SK-N-SH (cell line): ENCODE measurements at regions not wholly inside any gene's neighbourhood (a gene's known extent, or its start where the extent isn't known, plus 50 kb on each side); places are given as distances from the start of the nearest gene placed in this dataset.

ENCODE experiments used
- CTCF ChIA-PET: fragments of 300-600, 350-600 bp; formaldehyde crosslinking; extraction: SDS; loops from one replicate; lab custom pipeline; 2021; lab: Yijun Ruan, JAX
- POLR2A ChIA-PET: fragments of 350-600 bp; sonication (Branson Sonifier 250); formaldehyde crosslinking; extraction: SDS; loops from one replicate; lab custom pipeline; 2020; ENCODE audit warnings: antibody characterized with exemption, inconsistent platforms; lab: Yijun Ruan, JAX
- DNase-seq: peaks from one replicate; pipeline ENCODE4 v3.0.0; 2012
- H2AFZ ChIP-seq: fragments of 200-600 bp; sonication (generic); 2 replicates; pipeline ENCODE4 v1.8.1; 2016; ENCODE audit warnings: antibody characterized with exemption, mild to moderate bottlenecking, low read depth
- H3F3A ChIP-seq: fragments of 200-600 bp; sonication (generic); replicated peaks from 2 replicates; pipeline ENCODE3; 2016; ENCODE audit warnings: antibody characterized with exemption, mild to moderate bottlenecking; ENCODE audit not compliant: insufficient read depth
- H3K27ac ChIP-seq, 2 experiments: fragments of 200-500 bp in 1 of 2; fragments of 200-600 bp in 1 of 2; sonication (Bioruptor generic) in 1 of 2; sonication (generic), shearing (Covaris generic) in 1 of 2; 2 replicates each; pipeline versions ENCODE4 v1.5.1 to v1.6.1; 2014 to 2016; ENCODE audit warnings: low read depth in 2 of 2, inconsistent platforms in 1 of 2, low read length in 1 of 2, mild to moderate bottlenecking in 1 of 2, mixed read lengths in 1 of 2
- H3K27me3 ChIP-seq: fragments of 200-600 bp; sonication (generic), shearing (Covaris generic); 2 replicates; pipeline ENCODE4 v1.6.1; 2016; ENCODE audit warnings: mixed run types; ENCODE audit not compliant: insufficient read depth
- H3K36me3 ChIP-seq, 2 experiments: fragments of 200-500 bp in 1 of 2; fragments of 200-600 bp in 1 of 2; sonication (Bioruptor generic) in 1 of 2; sonication (generic) in 1 of 2; replicated peaks in 1 of 2; 2 replicates each; pipeline versions ENCODE3 to v1.5.1; 2014 to 2016; ENCODE audit warnings: low read length in 1 of 2, mild to moderate bottlenecking in 1 of 2; ENCODE audit not compliant: insufficient read depth in 2 of 2, control insufficient read depth in 1 of 2
- H3K4me1 ChIP-seq, 2 experiments: fragments of 200-500 bp in 1 of 2; fragments of 200-600 bp in 1 of 2; sonication (Bioruptor generic) in 1 of 2; sonication (generic), shearing (Covaris generic) in 1 of 2; 2 replicates each; pipeline versions ENCODE4 v1.5.1 to v1.6.1; 2014 to 2016; ENCODE audit warnings: low read depth in 1 of 2, low read length in 1 of 2, mixed run types in 1 of 2; ENCODE audit not compliant: insufficient read depth in 2 of 2, control insufficient read depth in 1 of 2
- H3K4me2 ChIP-seq: fragments of 200-600 bp; sonication (generic), shearing (Covaris generic); 2 replicates; pipeline ENCODE4 v1.6.1; 2017; ENCODE audit warnings: mixed run types
- H3K4me3 ChIP-seq, 2 experiments: fragments of 200-500 bp in 1 of 2; fragments of 200-600 bp in 1 of 2; sonication (Bioruptor generic) in 1 of 2; sonication (generic), shearing (Covaris generic) in 1 of 2; 2 replicates each; pipeline versions ENCODE4 v1.5.1 to v1.8.1; 2014 to 2016; ENCODE audit warnings: low read depth in 2 of 2, inconsistent platforms in 1 of 2, low read length in 1 of 2, mild to moderate bottlenecking in 1 of 2, mixed read lengths in 1 of 2, moderate library complexity in 1 of 2
- H3K79me2 ChIP-seq: fragments of 200-600 bp; sonication (generic); 2 replicates; pipeline ENCODE4 v1.8.1; 2017; ENCODE audit warnings: mild to moderate bottlenecking; ENCODE audit not compliant: insufficient read depth
- H3K9ac ChIP-seq: fragments of 200-600 bp; sonication (generic); 2 replicates; pipeline ENCODE4 v1.6.1; 2017; ENCODE audit warnings: mixed run types
- H3K9me2 ChIP-seq: fragments of 200-600 bp; sonication (generic); 2 replicates; pipeline ENCODE4 v1.6.1; 2017; ENCODE audit warnings: mixed run types
- H3K9me3 ChIP-seq: fragments of 200-600 bp; sonication (generic); 2 replicates; pipeline ENCODE4 v1.6.1; 2017; ENCODE audit warnings: mixed run types, mild to moderate bottlenecking, moderate library complexity
- H4K20me1 ChIP-seq: fragments of 200-600 bp; sonication (generic); 2 replicates; pipeline ENCODE4 v1.6.1; 2017; ENCODE audit warnings: mild to moderate bottlenecking, mixed run types; ENCODE audit not compliant: insufficient read depth
- CHD2 ChIP-seq: fragments of 150-350 bp; IDR thresholded peaks from 2 replicates; pipeline ENCODE4 v1.6.1; 2018; ENCODE audit warnings: low read length; ENCODE audit not compliant: partially characterized antibody
- CTCF ChIP-seq: fragments of 200-600 bp; sonication (generic); IDR thresholded peaks from 2 replicates; pipeline ENCODE4 v1.6.1; 2017; ENCODE audit warnings: antibody characterized with exemption, mild to moderate bottlenecking, moderate library complexity
- ELF1 ChIP-seq: IDR thresholded peaks from 2 replicates; pipeline ENCODE4 v1.4.0; 2012
- FOXJ3 ChIP-seq: sonication (generic); formaldehyde crosslinking; IDR thresholded peaks from 2 replicates; pipeline ENCODE4 v1.5.1; 2020; ENCODE audit warnings: mild to moderate bottlenecking, missing genetic modification reagents
- FOXM1 ChIP-seq: IDR thresholded peaks from 2 replicates; pipeline ENCODE4 v1.4.0; 2012; ENCODE audit warnings: low read depth, mild to moderate bottlenecking
- GABPA ChIP-seq: IDR thresholded peaks from 2 replicates; pipeline ENCODE4 v1.4.0; 2012; ENCODE audit warnings: low read depth, mild to moderate bottlenecking
- JUND ChIP-seq: IDR thresholded peaks from 2 replicates; pipeline ENCODE4 v1.4.0; 2012
- MAX ChIP-seq: IDR thresholded peaks from 2 replicates; pipeline ENCODE4 v1.4.0; 2012; ENCODE audit warnings: low read depth
- MEF2A ChIP-seq: IDR thresholded peaks from 2 replicates; pipeline ENCODE4 v1.4.0; 2012; ENCODE audit warnings: low read depth, borderline replicate concordance
- NFIC ChIP-seq: IDR thresholded peaks from 2 replicates; pipeline ENCODE4 v1.4.0; 2012; ENCODE audit warnings: borderline replicate concordance
- POLR2AphosphoS5 ChIP-seq: IDR thresholded peaks from 2 replicates; pipeline ENCODE4 v1.6.1; 2012; ENCODE audit warnings: low read depth, low read length
- RAD21 ChIP-seq: IDR thresholded peaks from 2 replicates; pipeline ENCODE4 v1.6.1; 2012; ENCODE audit warnings: mild to moderate bottlenecking, low read length
- REST ChIP-seq: IDR thresholded peaks from 2 replicates; pipeline ENCODE4 v1.6.1; 2012; ENCODE audit warnings: mild to moderate bottlenecking, low read depth, low read length, moderate library complexity
- RFX5 ChIP-seq: IDR thresholded peaks from 2 replicates; pipeline ENCODE4 v1.6.1; 2012; ENCODE audit warnings: mild to moderate bottlenecking, improper control_type of control experiment, low read length
- SIN3A ChIP-seq: IDR thresholded peaks from 2 replicates; pipeline ENCODE4 v1.6.1; 2012; ENCODE audit warnings: low read depth, mild to moderate bottlenecking, low read length, moderate library complexity, borderline replicate concordance
- SMC3 ChIP-seq: IDR thresholded peaks from 2 replicates; pipeline ENCODE4 v1.6.1; 2012; ENCODE audit warnings: low read depth, low read length, improper control_type of control experiment
- TEAD4 ChIP-seq: IDR thresholded peaks from 2 replicates; pipeline ENCODE4 v1.4.0; 2012; ENCODE audit warnings: mild to moderate bottlenecking, borderline replicate concordance; ENCODE audit not compliant: insufficient read depth
- USF2 ChIP-seq: fragments of 150-350 bp; IDR thresholded peaks from 2 replicates; pipeline ENCODE4 v1.6.1; 2017; ENCODE audit warnings: antibody characterized with exemption, low read length, low read depth, borderline replicate concordance
- YY1 ChIP-seq: IDR thresholded peaks from 2 replicates; pipeline ENCODE4 v1.4.0; 2012; ENCODE audit warnings: low read depth, mild to moderate bottlenecking
- ZBTB33 ChIP-seq: IDR thresholded peaks from 2 replicates; pipeline ENCODE4 v1.4.0; 2012; ENCODE audit warnings: low read depth, borderline replicate concordance
- WGBS: methylation state at CpG from one replicate; pipeline ENCODE4 v1.1.6; 2017; ENCODE audit warnings: low lambda C conversion rate; 5-methylcytosine and 5-hydroxymethylcytosine counted together

GRCh38 chr1:217088011-217088410 is 364.8 kb upstream of the ESRRG start:
- POLR2A ChIA-PET, result no interaction called here
- Histone ChIP-seq H3K9me2 (0 out of 2 replicates have a peak, but pooled peaks cover 2% of the 10 kb centered on the region), H3K27ac (no peak overlapping the region), H3K79me2 (no peaks in the 10 kb centered on the region), H2AFZ (no peak overlapping the region), H3K36me3 (no peaks in the 10 kb centered on the region), H3K9me3 (no peaks in the 10 kb centered on the region), H3F3A (peaks cover 6% of the 10 kb centered on the region), H3K4me1 (peaks cover 0 to 13% of the 10 kb centered on the region in 2 experiments; a peak in 2 of 4 replicates), H3K4me2 (no peak overlapping the region), H3K9ac (no peak overlapping the region), H4K20me1 (no peaks in the 10 kb centered on the region), H3K4me3 (no peak overlapping the region)
- no peak for DNase-seq
- WGBS, result 91% methylated on average over 3 of the region's 3 CpGs
- CTCF ChIA-PET, result interaction anchor here (1.1 kb wide), 2 partner anchors 16 to 485 kb away, joined by 3 to 4 read pairs; no protein-coding TSS in a partner anchor
- TF ChIP-seq SIN3A (no peak), JUND (no peak), ELF1 (no peak), CHD2 (no peak), SMC3 (no peak), TEAD4 (no peak), POLR2AphosphoS5 (no peak), MEF2A (no peak), RFX5 (no peak), YY1 (no peak), USF2 (no peak), FOXJ3 (CRISPR knock-in tag) (no peak), CTCF (no peak), RAD21 (no peak), NFIC (no peak), MAX (no peak), ZBTB33 (no peak), GABPA (no peak), REST (no peak), FOXM1 (no peak)
- TF ChIP-seq, all 33 proteins: peak for 0
- no peaks in the 10 kb centered on the region for H3K27me3 ChIP-seq
